ENCODE measurements at regions not wholly inside any gene's neighbourhood (a gene's known extent, or its start where the extent isn't known, plus 50 kb on each side); places are given as distances from the start of the nearest gene placed in this dataset.

DNA sequence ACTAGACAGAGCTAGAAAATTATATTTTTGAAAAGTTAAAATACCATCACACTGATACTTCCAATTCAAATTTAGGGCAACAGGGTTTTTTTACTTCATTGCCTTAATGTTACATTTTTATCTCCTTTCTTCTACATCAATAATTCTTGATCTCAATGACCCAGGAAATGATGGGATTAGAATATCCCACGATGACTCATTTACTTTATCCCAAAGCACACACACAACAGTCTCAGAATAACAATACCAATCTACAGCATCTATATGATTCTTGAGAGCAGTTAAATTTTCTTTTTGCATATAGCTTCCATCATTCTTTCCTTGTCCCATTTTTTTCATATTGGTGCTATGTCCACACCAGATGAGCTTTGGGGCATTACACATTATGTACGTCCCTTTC lies 98.4 kb upstream of the EEPD1 start:
- TF ChIP-seq FOSL2 (IDR thresholded peaks at IDR 0.05): no peak
- TF ChIP-seq FOSL2 (CRISPR knock-in tag; IDR thresholded peaks at IDR 0.05): 0 out of 2 replicates have a peak, but pooled peaks have one; percentile 13
- TF ChIP-seq, protein P1, sequence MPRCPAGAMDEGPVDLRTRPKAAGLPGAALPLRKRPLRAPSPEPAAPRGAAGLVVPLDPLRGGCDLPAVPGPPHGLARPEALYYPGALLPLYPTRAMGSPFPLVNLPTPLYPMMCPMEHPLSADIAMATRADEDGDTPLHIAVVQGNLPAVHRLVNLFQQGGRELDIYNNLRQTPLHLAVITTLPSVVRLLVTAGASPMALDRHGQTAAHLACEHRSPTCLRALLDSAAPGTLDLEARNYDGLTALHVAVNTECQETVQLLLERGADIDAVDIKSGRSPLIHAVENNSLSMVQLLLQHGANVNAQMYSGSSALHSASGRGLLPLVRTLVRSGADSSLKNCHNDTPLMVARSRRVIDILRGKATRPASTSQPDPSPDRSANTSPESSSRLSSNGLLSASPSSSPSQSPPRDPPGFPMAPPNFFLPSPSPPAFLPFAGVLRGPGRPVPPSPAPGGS (IDR thresholded peaks at IDR 0.05): no peak
- 54% methylated on average over 2 of the region's 2 CpGs for WGBS (ENCODE audit: missing lambda C conversion rate)
- ATAC-seq: no peak
- Histone ChIP-seq H3K4me2 (no peak overlapping the region), H3K4me1 (no peaks in the 10 kb centered on the region), H3K9me3 (no peaks in the 10 kb centered on the region), H3K27ac (no peak overlapping the region), H3K4me3 (no peak overlapping the region)
- DNase-seq (ENCODE audit: low read depth in 1 of 2, low spot score in 1 of 2): no peak
- ChIA-PET POLR2A (no interaction called here), CTCF (interaction anchor here (0.7 to 1.6 kb wide), 2 partner anchors 25 to 196 kb away, joined by 3 to 4 read pairs; no protein-coding TSS in a partner anchor)
- FAIRE-seq: no peak

DNA sequence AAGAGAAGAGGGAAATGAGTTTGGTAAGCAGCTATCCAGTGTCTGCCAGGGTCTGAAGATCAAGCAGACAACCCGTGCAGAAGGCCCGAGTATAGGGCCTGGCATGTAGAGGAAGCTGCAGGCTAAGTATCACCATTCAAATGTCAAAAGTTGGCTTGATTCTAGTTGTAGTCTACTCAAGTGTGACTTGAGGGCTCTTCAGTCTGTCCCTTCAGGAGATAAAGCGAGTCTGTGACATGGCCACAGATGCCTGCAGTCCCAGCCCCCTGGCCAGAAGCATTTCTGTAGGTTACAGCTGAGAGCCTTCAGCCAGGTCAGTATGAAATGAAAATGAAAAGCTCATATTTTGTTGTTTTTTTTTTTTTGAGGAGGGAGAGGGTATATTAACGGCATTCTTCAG lies 97.8 kb upstream of the EEPD1 start:
- ChIA-PET POLR2A (no interaction called here), CTCF (interaction anchor here (1.6 kb wide), 1 partner anchor 196 kb away, joined by 4 read pairs; no protein-coding TSS in a partner anchor)
- no peaks in the 10 kb centered on the region for H3K4me1 ChIP-seq
- no peak for FAIRE-seq
- TF ChIP-seq CEBPB (IDR thresholded peaks at IDR 0.05) (no peak), TFCP2L1 (CRISPR knock-in tag; IDR thresholded peaks at IDR 0.05) (no peak), RFX5 (IDR thresholded peaks at IDR 0.05) (no peak), NPAS2 (CRISPR knock-in tag; IDR thresholded peaks at IDR 0.05; ENCODE audit: borderline replicate concordance) (no peak), CBX8 (IDR thresholded peaks at IDR 0.05) (no peak), RAD21 (conservative IDR thresholded peaks at IDR 0.05 in 1 of 2, IDR thresholded peaks at IDR 0.05 in 1 of 2) (no peak), KDM5A (IDR thresholded peaks at IDR 0.05) (no peak), PHF8 (IDR thresholded peaks at IDR 0.05; ENCODE audit: borderline replicate concordance, low read depth) (no peak), ZNF302 (CRISPR knock-in tag; IDR thresholded peaks at IDR 0.05) (no peak), ESRRA (IDR thresholded peaks at IDR 0.05; ENCODE audit: borderline replicate concordance, low read length) (no peak), HOXB5 (CRISPR knock-in tag; IDR thresholded peaks at IDR 0.05) (no peak), FOXS1 (CRISPR knock-in tag; IDR thresholded peaks at IDR 0.05) (no peak)
- TF ChIP-seq, protein P2, sequence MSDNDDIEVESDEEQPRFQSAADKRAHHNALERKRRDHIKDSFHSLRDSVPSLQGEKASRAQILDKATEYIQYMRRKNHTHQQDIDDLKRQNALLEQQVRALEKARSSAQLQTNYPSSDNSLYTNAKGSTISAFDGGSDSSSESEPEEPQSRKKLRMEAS (IDR thresholded peaks at IDR 0.05): no peak
- TF ChIP-seq, protein P3, sequence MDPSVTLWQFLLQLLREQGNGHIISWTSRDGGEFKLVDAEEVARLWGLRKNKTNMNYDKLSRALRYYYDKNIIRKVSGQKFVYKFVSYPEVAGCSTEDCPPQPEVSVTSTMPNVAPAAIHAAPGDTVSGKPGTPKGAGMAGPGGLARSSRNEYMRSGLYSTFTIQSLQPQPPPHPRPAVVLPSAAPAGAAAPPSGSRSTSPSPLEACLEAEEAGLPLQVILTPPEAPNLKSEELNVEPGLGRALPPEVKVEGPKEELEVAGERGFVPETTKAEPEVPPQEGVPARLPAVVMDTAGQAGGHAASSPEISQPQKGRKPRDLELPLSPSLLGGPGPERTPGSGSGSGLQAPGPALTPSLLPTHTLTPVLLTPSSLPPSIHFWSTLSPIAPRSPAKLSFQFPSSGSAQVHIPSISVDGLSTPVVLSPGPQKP (IDR thresholded peaks at IDR 0.05; ENCODE audit: low read depth, low read length): no peak
- ATAC-seq: no peak
- no peaks in the 10 kb centered on the region for H3K9me3 ChIP-seq
- H3K27ac ChIP-seq: no peak overlapping the region
- no peak overlapping the region for H3K4me3 ChIP-seq
- WGBS (ENCODE audit: missing lambda C conversion rate): 88% methylated on average over 4 of the region's 4 CpGs
- H3K4me2 ChIP-seq: no peak overlapping the region
- no peak for DNase-seq (ENCODE audit: low read depth in 1 of 2, low spot score in 1 of 2)

DNA sequence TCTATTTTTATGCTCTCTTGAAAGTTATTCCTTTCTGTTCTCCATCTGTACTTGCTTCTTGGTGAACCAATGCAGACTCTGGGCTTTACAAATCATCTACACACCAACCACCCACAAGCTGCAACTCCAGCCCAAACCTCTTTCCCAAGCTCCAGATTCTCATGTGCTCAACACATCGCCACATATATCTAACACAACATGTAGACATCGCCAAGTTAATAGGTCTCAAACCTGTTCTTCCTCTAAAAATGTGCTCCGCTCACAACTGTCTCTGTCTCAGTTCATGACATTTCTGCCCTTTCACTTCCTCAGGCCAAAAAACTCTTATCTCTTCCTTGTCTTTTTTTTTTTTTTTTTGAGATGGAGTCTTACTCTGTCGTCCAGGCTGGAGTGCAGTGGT lies 95.7 kb upstream of the EEPD1 start:
- H3K9me3 ChIP-seq: no peaks in the 10 kb centered on the region
- ChIA-PET CTCF (interaction anchor here (1.3 kb wide), 1 partner anchor 74 kb away, joined by 6 read pairs; no protein-coding TSS in a partner anchor), POLR2A (no interaction called here)
- H3K4me3 ChIP-seq: no peak overlapping the region
- ATAC-seq (no peak), FAIRE-seq (no peak), DNase-seq (ENCODE audit: low read depth in 1 of 2, low spot score in 1 of 2) (no peak)
- no peaks in the 10 kb centered on the region for H3K4me1 ChIP-seq
- H3K27ac ChIP-seq: no peak overlapping the region
- H3K4me2 ChIP-seq: no peak overlapping the region
- TF ChIP-seq MYC (IDR thresholded peaks at IDR 0.05; ENCODE audit: borderline replicate concordance, low read length) (no peak), POLR2AphosphoS2 (conservative IDR thresholded peaks at IDR 0.05; ENCODE audit: low read length) (no peak), EHF (CRISPR knock-in tag; IDR thresholded peaks at IDR 0.05) (no peak)
- 80% methylated on average over 4 of the region's 4 CpGs for WGBS (ENCODE audit: missing lambda C conversion rate)
